Urinary bladder (tissue), 3 donors: ENCODE measurements at regions not wholly inside any gene's neighbourhood (a gene's known extent, or its start where the extent isn't known, plus 50 kb on each side); places are given as distances from the start of the nearest gene placed in this dataset.

Experiments used
- DNase-seq: peaks from one replicate; pipeline ENCODE4 v3.0.0-alpha.2; 2015; ENCODE audit errors: extremely low spot score
- H3K27ac ChIP-seq: one replicate; pipeline ENCODE4 v1.5.1; 2013; ENCODE audit warnings: low read depth, mild to moderate bottlenecking, moderate library complexity
- H3K36me3 ChIP-seq: one replicate; pipeline ENCODE4 v1.6.1; 2013; ENCODE audit warnings: mild to moderate bottlenecking, moderate library complexity; ENCODE audit not compliant: insufficient read depth
- H3K4me1 ChIP-seq: one replicate; pipeline ENCODE4 v1.6.1; 2013; ENCODE audit warnings: mild to moderate bottlenecking, moderate library complexity; ENCODE audit not compliant: insufficient read depth
- H3K4me3 ChIP-seq: one replicate; pipeline ENCODE4 v1.5.1; 2013; ENCODE audit warnings: low read depth, low read length
- WGBS: extraction: QIAGEN DNeasy Blood & Tissue Kit; methylation state at CpG from one replicate; pipeline ENCODE4 v1.1.7; 2013; 5-methylcytosine and 5-hydroxymethylcytosine counted together
- donor health status: healthy with polysubstance abuse.
- donor health status: healthy.

- no peaks in the 10 kb centered on the region for H3K36me3 ChIP-seq
- WGBS, result 93% methylated on average over 18 of the region's 18 CpGs
- no peaks in the 10 kb centered on the region for H3K4me1 ChIP-seq
- DNase-seq, result no peak
- H3K4me3 ChIP-seq, result no peak overlapping the region
- H3K27ac ChIP-seq, result no peak overlapping the region
These were observed 179.0 kb upstream of the CST7 start for GRCh38 chr20:24769878-24770627.

GRCh38 chr20:24770628-24771541 is 178.2 kb upstream of the CST7 start:
- H3K36me3 ChIP-seq, result no peaks in the 10 kb centered on the region
- DNase-seq, result no peak
- no peaks in the 10 kb centered on the region for H3K4me1 ChIP-seq
- H3K4me3 ChIP-seq, result no peak overlapping the region
- WGBS, result 93% methylated on average over 17 of the region's 17 CpGs
- H3K27ac ChIP-seq, result no peak overlapping the region

GRCh38 chr20:24771542-24772061 is 177.5 kb upstream of the CST7 start:
- Histone ChIP-seq H3K36me3 (no peaks in the 10 kb centered on the region), H3K4me1 (no peaks in the 10 kb centered on the region), H3K4me3 (no peak overlapping the region), H3K27ac (no peak overlapping the region)
- WGBS, result 68% methylated on average over 9 of the region's 9 CpGs
- DNase-seq, result no peak

GRCh38 chr20:24772667-24773066 is 176.4 kb upstream of the CST7 start:
- no peak for DNase-seq
- H3K27ac ChIP-seq, result no peak overlapping the region
- WGBS, result 78% methylated on average over 10 of the region's 10 CpGs
- H3K36me3 ChIP-seq, result no peaks in the 10 kb centered on the region
- no peak overlapping the region for H3K4me3 ChIP-seq
- no peaks in the 10 kb centered on the region for H3K4me1 ChIP-seq

GRCh38 chr20:24773168-24773567 is 175.9 kb upstream of the CST7 start:
- Histone ChIP-seq H3K36me3 (no peaks in the 10 kb centered on the region), H3K4me3 (no peak overlapping the region), H3K4me1 (no peaks in the 10 kb centered on the region), H3K27ac (no peak overlapping the region)
- 71% methylated on average over 5 of the region's 5 CpGs for WGBS
- no peak for DNase-seq

- 48% methylated on average over 3 of the region's 3 CpGs for WGBS
- Histone ChIP-seq H3K4me3 (no peak overlapping the region), H3K27ac (no peak overlapping the region), H3K36me3 (no peaks in the 10 kb centered on the region), H3K4me1 (no peaks in the 10 kb centered on the region)
- DNase-seq, result no peak
These were observed 175.3 kb upstream of the CST7 start for GRCh38 chr20:24773751-24774201.

GRCh38 chr20:24775966-24776365 is 173.1 kb upstream of the CST7 start:
- Histone ChIP-seq H3K4me3 (no peak overlapping the region), H3K27ac (no peak overlapping the region), H3K36me3 (no peaks in the 10 kb centered on the region), H3K4me1 (no peaks in the 10 kb centered on the region)
- DNase-seq, result no peak

GRCh38 chr20:24776755-24777271 is 172.3 kb upstream of the CST7 start:
- no peak overlapping the region for H3K27ac ChIP-seq

GRCh38 chr20:24777746-24778145 is 171.3 kb upstream of the CST7 start:
- WGBS, result 50% methylated on average over 5 of the region's 5 CpGs
- no peaks in the 10 kb centered on the region for H3K4me1 ChIP-seq
- H3K36me3 ChIP-seq, result no peaks in the 10 kb centered on the region
- H3K27ac ChIP-seq, result no peak overlapping the region
- DNase-seq, result no peak
- no peak overlapping the region for H3K4me3 ChIP-seq

More at GRCh38 chr20:24776755-24777271, 172.3 kb upstream of the CST7 start:
- H3K4me3 ChIP-seq, result no peak overlapping the region
- no peak for DNase-seq
- H3K36me3 ChIP-seq, result no peaks in the 10 kb centered on the region
- 88% methylated on average over 6 of the region's 6 CpGs for WGBS
- H3K4me1 ChIP-seq, result no peaks in the 10 kb centered on the region

- Histone ChIP-seq H3K27ac (no peak overlapping the region), H3K4me1 (no peaks in the 10 kb centered on the region), H3K36me3 (no peaks in the 10 kb centered on the region), H3K4me3 (no peak overlapping the region)
- WGBS, result 73% methylated on average over 14 of the region's 14 CpGs
- DNase-seq, result no peak
These were observed 170.5 kb upstream of the CST7 start for GRCh38 chr20:24778585-24779031.

- Histone ChIP-seq H3K36me3 (no peaks in the 10 kb centered on the region), H3K27ac (no peak overlapping the region), H3K4me3 (no peak overlapping the region), H3K4me1 (no peaks in the 10 kb centered on the region)
- WGBS, result 35% methylated on average over 6 of the region's 6 CpGs
- DNase-seq, result no peak
These were observed 169.9 kb upstream of the CST7 start for GRCh38 chr20:24779131-24779530.

- no peak overlapping the region for H3K4me3 ChIP-seq
- no peak for DNase-seq
- 92% methylated on average over 4 of the region's 4 CpGs for WGBS
- H3K36me3 ChIP-seq, result no peaks in the 10 kb centered on the region
- no peaks in the 10 kb centered on the region for H3K4me1 ChIP-seq
- H3K27ac ChIP-seq, result no peak overlapping the region
These were observed 169.1 kb upstream of the CST7 start for GRCh38 chr20:24779946-24780345.

GRCh38 chr20:24780674-24781417 is 168.2 kb upstream of the CST7 start:
- DNase-seq, result no peak
- H3K4me1 ChIP-seq, result no peaks in the 10 kb centered on the region
- H3K4me3 ChIP-seq, result no peak overlapping the region
- no peaks in the 10 kb centered on the region for H3K36me3 ChIP-seq
- H3K27ac ChIP-seq, result no peak overlapping the region
- 68% methylated on average over 11 of the region's 11 CpGs for WGBS
